ENCODE measurements at regions not wholly inside any gene's neighbourhood (a gene's known extent, or its start where the extent isn't known, plus 50 kb on each side); places are given as distances from the start of the nearest gene placed in this dataset.

GRCh38 chr12:111038941-111039340, 118.6 kb upstream of the MYL2 start:
- no peak for DNase-seq (ENCODE audit: low spot score)

- DNase-seq (ENCODE audit: low spot score): no peak
Observed at GRCh38 chr12:111038077-111038476, 117.7 kb upstream of the MYL2 start.

GRCh38 chr12:111037047-111037446, 116.7 kb upstream of the MYL2 start:
- no peak for DNase-seq (ENCODE audit: low spot score)

- DNase-seq (ENCODE audit: low spot score): no peak
Observed at GRCh38 chr12:111035578-111036301, 115.4 kb upstream of the MYL2 start.

- no peak for DNase-seq (ENCODE audit: low spot score)
Observed at GRCh38 chr12:111034886-111035577, 114.7 kb upstream of the MYL2 start.

GRCh38 chr12:111034083-111034885, 113.9 kb upstream of the MYL2 start, which contains the start of gene CUX2:
Gene CUX2, plus strand, starts transcription at chr12:111034165.
- no peak for DNase-seq (ENCODE audit: low spot score)

GRCh38 chr12:111033281-111034082, 113.1 kb upstream of the MYL2 start:
- DNase-seq (ENCODE audit: low spot score): no peak

- no peak for DNase-seq (ENCODE audit: low spot score)
Observed at GRCh38 chr12:111032591-111032919, 112.2 kb upstream of the MYL2 start.

- no peak for DNase-seq (ENCODE audit: low spot score)
Observed at GRCh38 chr12:111031916-111032590, 111.7 kb upstream of the MYL2 start.

- DNase-seq (ENCODE audit: low spot score): no peak
Observed at GRCh38 chr12:111030800-111031199, 110.4 kb upstream of the MYL2 start.

GRCh38 chr12:111029732-111030131, 109.4 kb upstream of the MYL2 start:
- no peak for DNase-seq (ENCODE audit: low spot score)

GRCh38 chr12:111029305-111029704, 108.9 kb upstream of the MYL2 start:
- no peak for DNase-seq (ENCODE audit: low spot score)

- no peak for DNase-seq (ENCODE audit: low spot score)
Observed at GRCh38 chr12:111028830-111029229, 108.5 kb upstream of the MYL2 start.

- no peak for DNase-seq (ENCODE audit: low spot score)
Observed at GRCh38 chr12:111027431-111027830, 107.1 kb upstream of the MYL2 start.

GRCh38 chr12:111025792-111026430, 105.5 kb upstream of the MYL2 start:
- DNase-seq (ENCODE audit: low spot score): no peak

GRCh38 chr12:111025301-111025700, 104.9 kb upstream of the MYL2 start:
- DNase-seq (ENCODE audit: low spot score): no peak

- peak; percentile 32 for DNase-seq (ENCODE audit: low spot score)
Observed at GRCh38 chr12:111024205-111024801, 103.9 kb upstream of the MYL2 start.

- DNase-seq (ENCODE audit: low spot score): no peak
Observed at GRCh38 chr12:111022386-111022785, 102.0 kb upstream of the MYL2 start.

GRCh38 chr12:111014547-111014946, 94.2 kb upstream of the MYL2 start:
- no peak for DNase-seq (ENCODE audit: low spot score)

GRCh38 chr12:111012918-111013317, 92.5 kb upstream of the MYL2 start:
- DNase-seq (ENCODE audit: low spot score): no peak

Measured in kidney capillary endothelial cell (primary cell).